GM10266 (cell line): ENCODE measurements at regions not wholly inside any gene's neighbourhood (a gene's known extent, or its start where the extent isn't known, plus 50 kb on each side); places are given as distances from the start of the nearest gene placed in this dataset.

Experiments
- DNase-seq: peaks from one replicate; pipeline ENCODE4 v3.0.0; 2012; ENCODE audit errors: extremely low spot score
- TF ChIP-seq, protein P1 (sequence below): IDR thresholded peaks from 2 replicates; pipeline ENCODE4 v1.5.1; 2012; ENCODE audit warnings: mild to moderate bottlenecking, low read depth; ENCODE audit not compliant: control insufficient read depth, insufficient read depth; ENCODE audit errors: missing control alignments

DNA sequence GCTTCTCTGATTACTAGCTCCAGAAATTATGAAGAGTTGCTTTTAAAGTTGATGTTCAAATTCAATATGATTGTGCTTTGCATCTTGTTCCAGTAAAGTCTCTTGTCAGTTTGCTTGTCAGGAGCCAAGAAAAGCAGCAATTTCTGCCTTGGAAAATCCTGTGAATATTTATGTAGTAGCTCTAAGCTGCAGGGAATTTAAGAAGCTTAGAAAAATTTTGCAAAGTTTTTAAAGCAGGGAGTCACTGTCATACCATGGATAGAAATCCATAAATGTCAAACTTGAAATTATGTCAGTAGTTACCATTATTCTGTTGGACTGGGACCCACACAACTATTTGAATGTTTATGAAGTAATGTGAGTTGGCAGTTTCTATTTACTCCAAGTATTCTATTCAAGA lies 169.3 kb downstream of the TMEM200C start:
- no peak for DNase-seq
- TF ChIP-seq, protein P1, sequence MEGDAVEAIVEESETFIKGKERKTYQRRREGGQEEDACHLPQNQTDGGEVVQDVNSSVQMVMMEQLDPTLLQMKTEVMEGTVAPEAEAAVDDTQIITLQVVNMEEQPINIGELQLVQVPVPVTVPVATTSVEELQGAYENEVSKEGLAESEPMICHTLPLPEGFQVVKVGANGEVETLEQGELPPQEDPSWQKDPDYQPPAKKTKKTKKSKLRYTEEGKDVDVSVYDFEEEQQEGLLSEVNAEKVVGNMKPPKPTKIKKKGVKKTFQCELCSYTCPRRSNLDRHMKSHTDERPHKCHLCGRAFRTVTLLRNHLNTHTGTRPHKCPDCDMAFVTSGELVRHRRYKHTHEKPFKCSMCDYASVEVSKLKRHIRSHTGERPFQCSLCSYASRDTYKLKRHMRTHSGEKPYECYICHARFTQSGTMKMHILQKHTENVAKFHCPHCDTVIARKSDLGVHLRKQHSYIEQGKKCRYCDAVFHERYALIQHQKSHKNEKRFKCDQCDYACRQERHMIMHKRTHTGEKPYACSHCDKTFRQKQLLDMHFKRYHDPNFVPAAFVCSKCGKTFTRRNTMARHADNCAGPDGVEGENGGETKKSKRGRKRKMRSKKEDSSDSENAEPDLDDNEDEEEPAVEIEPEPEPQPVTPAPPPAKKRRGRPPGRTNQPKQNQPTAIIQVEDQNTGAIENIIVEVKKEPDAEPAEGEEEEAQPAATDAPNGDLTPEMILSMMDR: no peak

GRCh38 chr18:5721924-5722323 lies 173.4 kb downstream of the TMEM200C start:
- TF ChIP-seq, protein P1: no peak
- DNase-seq: no peak

DNA sequence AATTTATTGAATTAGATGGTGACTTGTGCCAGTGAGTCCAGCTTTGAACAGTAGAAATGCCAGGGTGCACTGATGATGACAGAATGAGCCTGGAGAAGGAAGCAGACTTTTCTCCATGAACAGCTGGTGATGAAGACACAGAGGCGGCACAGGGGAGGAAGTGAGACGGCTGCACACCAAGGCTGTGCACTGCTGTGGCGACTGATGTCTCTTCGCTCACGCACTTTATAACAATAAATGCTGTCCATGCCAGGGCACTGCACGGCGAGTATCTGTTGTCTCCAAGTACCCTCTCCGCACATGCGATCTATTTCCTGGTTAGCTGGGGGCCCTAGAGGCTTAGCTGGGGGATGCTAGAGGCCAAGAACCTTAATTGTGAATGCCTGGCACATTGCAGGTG lies 175.2 kb downstream of the TMEM200C start:
- no peak for DNase-seq
- TF ChIP-seq, protein P1: no peak

DNA sequence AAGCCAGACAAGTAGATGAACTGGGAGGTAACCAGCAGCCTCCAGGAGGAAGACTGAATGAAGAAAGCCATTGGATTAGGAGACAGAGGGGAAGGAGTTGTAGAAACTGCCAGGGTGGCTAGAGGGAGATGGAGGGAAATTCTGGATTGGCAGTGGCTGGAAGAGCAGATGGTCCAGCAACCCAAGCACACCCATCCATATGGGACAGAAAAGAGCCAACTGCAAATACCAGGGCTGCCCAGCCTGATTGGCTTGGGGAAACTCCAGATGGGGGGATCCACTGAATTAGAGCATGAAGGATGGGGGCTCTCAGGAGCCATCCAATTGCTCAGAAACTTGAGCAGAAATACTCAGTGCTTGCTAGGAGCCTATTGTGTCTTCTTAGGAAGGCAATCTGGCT lies 173.5 kb upstream of the EPB41L3 start:
- TF ChIP-seq, protein P1: no peak

DNA sequence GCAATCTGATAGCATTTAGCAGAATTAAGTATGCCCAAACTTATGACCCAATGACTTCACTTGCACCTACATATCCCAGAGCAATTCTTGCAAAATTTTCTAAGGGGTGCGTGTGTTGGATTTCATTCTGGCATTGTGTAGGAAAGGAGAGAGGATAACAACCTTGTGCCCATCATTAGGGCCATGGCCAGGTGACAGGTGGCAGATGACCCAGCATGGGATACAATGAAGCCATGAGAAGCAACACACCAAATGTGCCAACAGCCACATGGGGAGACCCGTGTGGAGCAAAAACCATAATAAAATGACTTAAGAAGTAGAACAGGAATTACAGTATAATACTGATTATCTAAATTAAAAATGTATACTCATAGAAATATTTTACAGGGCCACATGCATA lies 166.9 kb upstream of the EPB41L3 start:
- TF ChIP-seq, protein P1: no peak
- DNase-seq: no peak

More for the DNA sequence above, 173.5 kb upstream of the EPB41L3 start:
- no peak for DNase-seq

GRCh38 chr18:5710235-5710634 lies 166.4 kb upstream of the EPB41L3 start:
- TF ChIP-seq, protein P1: no peak
- no peak for DNase-seq

GRCh38 chr18:5709476-5710095 lies 165.8 kb upstream of the EPB41L3 start:
- TF ChIP-seq, protein P1: no peak
- DNase-seq: no peak
